Muscle of back (tissue), 3 donors: ENCODE measurements at regions not wholly inside any gene's neighbourhood (a gene's known extent, or its start where the extent isn't known, plus 50 kb on each side); places are given as distances from the start of the nearest gene placed in this dataset.
"Not testable (repeated sequence)": the region's sequence is repeated elsewhere in the genome, so short reads cannot be mapped to it uniquely, and the experiment has no call there.

ENCODE experiments used
- DNase-seq, 3 donors: peaks; one replicate each; pipeline versions ENCODE4 v3.0.0 to v3.0.0-alpha.2; 2013

GRCh38 chr17:43345515-43345914, 53.3 kb upstream of the ARL4D start:
- DNase-seq, result not testable (repeated sequence)

GRCh38 chr17:43344685-43345084, 54.1 kb upstream of the ARL4D start:
- no peak for DNase-seq

- no peak for DNase-seq
Observed at GRCh38 chr17:43342589-43342890, 56.3 kb upstream of the ARL4D start.

GRCh38 chr17:43341715-43342588, 56.8 kb upstream of the ARL4D start:
- peak; percentile 55 to 72 (median 65) for DNase-seq

GRCh38 chr17:43338886-43339516, 59.8 kb upstream of the ARL4D start:
- peak in 1 of 3 donors; percentile 63 for DNase-seq

GRCh38 chr17:43337684-43338428, 60.9 kb upstream of the ARL4D start:
- no peak for DNase-seq

GRCh38 chr17:43334738-43335402, 63.9 kb upstream of the ARL4D start:
- DNase-seq, result no peak

GRCh38 chr17:43333433-43333943, 65.3 kb upstream of the ARL4D start:
- DNase-seq, result no peak

GRCh38 chr17:43332230-43332629, 66.6 kb upstream of the ARL4D start:
- no peak for DNase-seq

GRCh38 chr17:43330876-43331639, 67.7 kb upstream of the ARL4D start:
- DNase-seq, result no peak

- DNase-seq, result no peak
Observed at GRCh38 chr17:43329183-43329582, 69.6 kb upstream of the ARL4D start.

- no peak for DNase-seq
Observed at GRCh38 chr17:43328650-43329049, 70.1 kb upstream of the ARL4D start.

- no peak for DNase-seq
Observed at GRCh38 chr17:43327834-43328420, 70.9 kb upstream of the ARL4D start.

GRCh38 chr17:43327421-43327820, 71.4 kb upstream of the ARL4D start:
- no peak for DNase-seq

- no peak for DNase-seq
Observed at GRCh38 chr17:43326490-43327275, 72.1 kb upstream of the ARL4D start.

- DNase-seq, result no peak
Observed at GRCh38 chr17:43324205-43324893, 74.4 kb upstream of the ARL4D start.

GRCh38 chr17:43319293-43320124, 79.3 kb upstream of the ARL4D start:
- DNase-seq, result no peak

GRCh38 chr17:43316522-43317142, 82.2 kb upstream of the ARL4D start:
- peak in 1 of 3 donors; percentile 45 for DNase-seq
